ENCODE measurements at regions not wholly inside any gene's neighbourhood (a gene's known extent, or its start where the extent isn't known, plus 50 kb on each side); places are given as distances from the start of the nearest gene placed in this dataset.

DNA sequence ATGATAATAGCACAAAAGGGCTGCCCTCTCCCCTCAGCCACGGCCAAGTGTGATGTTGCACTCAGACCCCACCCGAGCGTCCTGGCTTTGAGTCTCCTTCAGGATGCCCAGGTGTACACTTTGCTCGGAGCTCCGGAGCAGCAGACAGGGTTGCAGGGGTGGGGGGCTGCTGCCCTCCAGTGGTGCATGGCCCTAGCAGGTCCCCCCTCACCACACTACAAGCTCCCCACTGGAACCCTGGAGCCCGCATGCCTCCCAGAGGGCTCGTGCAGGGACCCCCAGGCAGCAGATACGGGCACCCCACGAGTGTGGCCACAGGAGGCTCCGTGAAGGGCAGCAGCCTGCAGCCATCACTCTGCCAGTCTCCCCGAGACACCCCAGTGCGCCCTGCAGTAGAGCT is 69.9 kb upstream of the C14orf180 start:
- DNase-seq = no peak

GRCh38 chr14:104510216-104510615 is 69.3 kb upstream of the C14orf180 start:
- no peak for DNase-seq

DNA sequence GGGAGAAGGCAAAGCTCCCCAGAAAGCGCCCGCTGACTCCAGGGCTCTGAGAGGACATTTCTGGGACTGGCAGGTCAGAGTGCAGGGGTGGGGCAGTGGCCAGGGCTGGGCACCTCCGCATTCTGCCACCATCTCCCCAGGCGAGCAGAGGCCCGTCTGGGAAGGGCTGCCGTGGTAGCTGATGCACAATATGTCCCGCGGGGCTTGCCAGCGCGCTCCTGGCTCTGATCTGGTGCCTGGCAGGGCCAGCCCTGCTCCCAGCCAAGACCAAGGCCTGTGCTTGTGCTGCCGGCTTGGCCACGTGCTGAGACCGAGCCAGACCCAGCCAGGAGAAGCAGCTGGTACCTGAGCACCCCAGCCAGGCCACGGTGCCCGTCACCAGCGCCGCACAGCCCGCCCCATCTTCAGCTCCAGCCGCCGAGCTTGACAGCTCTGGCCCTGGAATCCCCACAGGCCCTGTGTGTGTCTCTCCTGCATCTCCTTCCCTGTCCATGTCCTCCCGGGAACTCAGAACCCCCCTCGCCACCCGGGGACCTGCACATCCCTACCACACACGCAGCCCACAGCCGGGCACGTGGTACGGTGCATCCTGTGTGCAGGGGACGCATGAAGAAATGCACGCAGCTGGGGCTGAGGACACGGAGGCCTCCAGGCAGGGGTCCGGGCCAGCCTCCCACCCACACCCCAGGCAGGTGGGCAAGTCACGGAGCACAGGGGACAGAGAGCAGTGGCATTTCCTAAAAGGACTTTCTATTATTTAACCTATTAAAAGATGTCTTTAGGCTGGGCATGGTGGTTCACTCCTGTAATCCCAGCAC is 68.6 kb upstream of the C14orf180 start:
- no peak for DNase-seq

DNA sequence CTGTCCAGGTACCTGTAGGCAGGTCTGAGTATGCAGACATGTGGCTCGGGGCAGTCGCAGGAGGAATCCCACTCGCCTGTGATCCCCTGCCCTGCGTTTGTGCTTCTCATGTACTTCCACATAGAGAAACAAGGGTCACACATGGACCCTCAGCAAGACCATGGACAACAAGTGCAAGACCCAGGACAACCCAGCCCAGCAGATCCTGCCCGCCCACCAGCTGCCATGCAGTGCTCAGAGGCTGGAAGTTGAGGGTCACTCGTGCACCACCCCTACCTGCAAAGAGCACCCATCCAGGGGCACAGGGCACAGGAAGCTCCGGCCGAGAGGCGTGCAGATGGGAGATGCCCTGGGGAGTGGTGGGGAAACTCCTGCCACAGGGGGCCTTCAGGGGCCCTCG is 67.5 kb upstream of the C14orf180 start:
- DNase-seq = no peak

DNA sequence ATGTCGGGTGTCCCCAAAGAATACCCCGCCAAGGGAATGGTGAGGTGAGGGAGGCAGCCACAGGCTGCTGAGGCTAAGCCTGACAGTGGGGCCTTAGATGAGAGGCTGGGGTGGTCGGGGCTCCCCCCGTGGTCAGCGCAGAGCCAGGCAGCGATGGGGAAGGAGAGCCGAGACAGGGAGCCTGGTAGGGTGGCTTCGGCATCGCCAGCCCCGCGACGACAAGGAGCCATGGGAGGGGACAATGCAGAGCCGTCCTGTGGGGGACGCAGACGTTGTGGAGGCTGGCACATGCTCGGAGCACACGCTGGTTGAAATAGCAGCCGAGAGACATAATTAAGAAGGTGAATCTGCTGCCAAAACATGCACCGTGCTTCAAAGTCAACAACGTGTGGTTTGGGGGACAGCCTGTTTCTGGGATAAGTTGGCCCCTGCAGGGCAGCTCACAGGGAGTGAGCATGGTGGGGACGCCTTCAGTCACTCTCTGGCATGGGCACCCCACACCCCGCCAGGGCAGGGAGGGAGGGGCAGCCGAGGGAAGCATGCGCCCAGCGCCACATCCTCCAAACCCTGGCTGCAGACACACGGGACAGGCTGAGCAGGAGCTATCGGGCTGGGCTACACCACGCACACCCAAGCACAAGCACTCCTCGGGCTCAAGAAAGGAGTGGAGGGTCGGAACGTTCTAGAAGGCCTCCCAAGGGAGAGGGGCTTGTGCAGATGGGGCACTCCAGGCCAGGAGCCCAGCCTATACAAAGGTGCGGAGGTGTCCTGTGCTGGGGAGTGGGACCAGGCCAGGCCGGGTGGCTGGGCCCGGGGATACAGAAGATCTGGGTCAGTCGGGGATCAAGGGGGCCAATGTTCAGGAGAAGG is 66.6 kb upstream of the C14orf180 start:
- no peak for DNase-seq

DNA sequence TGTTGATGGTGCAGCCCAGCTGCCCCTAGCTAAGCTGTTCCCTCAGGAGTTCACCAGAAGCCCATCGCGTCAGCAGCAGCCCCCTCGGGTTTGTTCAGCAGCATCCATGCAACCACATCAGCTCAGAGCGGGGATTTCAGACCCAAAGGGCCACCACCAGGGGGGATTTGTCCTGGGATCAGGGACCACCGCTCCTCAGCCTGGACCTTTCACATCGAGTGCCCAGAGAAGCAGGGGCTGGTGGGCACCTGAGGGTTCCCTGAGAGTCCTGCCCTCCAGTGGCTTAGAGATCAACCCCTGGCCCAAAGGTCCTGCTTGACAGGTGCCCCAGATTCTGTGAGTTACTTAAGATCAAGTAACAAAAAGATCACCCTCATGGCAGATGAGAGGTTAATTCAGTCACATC is 65.9 kb upstream of the C14orf180 start:
- DNase-seq = no peak

DNA sequence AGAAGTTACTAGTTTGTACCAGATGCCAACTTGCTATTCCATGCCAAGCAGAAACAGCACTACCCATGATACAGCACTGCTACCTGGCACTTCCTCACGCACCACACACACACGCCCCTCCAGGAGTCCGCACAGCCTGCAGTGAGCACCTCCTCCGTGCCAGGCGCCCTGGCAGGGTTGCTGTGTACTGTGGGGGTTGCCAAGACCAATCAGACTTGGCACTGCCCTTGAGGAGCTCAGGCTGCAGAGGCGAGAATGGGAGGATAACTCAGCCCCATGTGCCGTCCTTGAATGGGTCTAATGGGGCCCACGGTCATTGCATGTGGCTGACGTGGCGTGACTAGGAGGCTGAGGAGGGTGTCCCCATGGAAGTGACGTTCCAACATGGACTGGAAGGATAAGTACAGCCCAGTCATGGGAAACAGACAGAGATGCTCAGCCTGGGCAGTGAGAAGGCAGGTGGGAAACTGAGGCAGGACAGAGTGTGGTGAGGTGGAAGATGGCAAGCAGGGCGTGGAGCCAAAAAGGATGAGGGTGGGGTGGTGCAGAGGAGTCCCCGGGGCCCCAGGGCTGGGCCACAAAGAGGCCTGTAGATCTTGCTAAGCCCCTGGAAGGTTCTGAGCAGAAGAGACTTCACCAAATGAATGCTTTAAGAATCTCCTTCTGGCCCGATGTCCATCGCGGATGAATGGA is 65.3 kb upstream of the C14orf180 start:
- no peak for DNase-seq

DNA sequence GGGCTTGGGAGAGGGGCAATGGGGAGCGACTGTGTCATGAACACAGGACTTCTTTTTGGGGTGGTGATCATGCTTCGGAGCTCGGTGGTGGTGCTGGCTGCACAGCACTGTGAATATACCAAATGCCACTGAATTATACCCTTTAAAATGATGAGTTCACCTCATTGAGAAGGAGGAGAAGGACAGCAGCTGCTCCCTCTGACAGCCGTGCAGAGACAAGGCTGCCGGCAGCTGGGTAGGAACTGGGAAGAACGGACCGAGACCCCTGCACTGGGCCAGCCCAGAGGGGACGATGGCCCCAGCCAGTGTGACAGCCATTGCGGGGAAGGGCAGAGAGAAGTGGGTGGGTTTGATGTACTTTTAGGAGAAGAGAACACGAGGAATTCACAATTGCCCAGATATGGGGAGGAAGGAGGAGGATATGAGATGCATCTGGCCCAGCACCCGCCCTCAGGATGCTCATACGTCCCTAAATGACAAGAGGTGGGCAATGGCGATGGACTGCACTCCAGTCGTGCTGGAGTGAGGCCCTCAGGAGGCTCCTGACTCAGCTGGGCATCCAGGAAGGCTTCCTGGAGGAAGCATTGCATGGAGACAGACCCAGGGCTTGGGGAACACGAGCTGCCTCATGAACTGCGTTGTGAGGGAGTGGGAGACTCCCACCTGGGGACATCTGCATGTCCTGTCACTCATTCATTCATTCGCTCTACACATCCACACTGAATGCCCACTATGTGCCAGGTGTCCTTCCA is 64.3 kb upstream of the C14orf180 start:
- DNase-seq = no peak

DNA sequence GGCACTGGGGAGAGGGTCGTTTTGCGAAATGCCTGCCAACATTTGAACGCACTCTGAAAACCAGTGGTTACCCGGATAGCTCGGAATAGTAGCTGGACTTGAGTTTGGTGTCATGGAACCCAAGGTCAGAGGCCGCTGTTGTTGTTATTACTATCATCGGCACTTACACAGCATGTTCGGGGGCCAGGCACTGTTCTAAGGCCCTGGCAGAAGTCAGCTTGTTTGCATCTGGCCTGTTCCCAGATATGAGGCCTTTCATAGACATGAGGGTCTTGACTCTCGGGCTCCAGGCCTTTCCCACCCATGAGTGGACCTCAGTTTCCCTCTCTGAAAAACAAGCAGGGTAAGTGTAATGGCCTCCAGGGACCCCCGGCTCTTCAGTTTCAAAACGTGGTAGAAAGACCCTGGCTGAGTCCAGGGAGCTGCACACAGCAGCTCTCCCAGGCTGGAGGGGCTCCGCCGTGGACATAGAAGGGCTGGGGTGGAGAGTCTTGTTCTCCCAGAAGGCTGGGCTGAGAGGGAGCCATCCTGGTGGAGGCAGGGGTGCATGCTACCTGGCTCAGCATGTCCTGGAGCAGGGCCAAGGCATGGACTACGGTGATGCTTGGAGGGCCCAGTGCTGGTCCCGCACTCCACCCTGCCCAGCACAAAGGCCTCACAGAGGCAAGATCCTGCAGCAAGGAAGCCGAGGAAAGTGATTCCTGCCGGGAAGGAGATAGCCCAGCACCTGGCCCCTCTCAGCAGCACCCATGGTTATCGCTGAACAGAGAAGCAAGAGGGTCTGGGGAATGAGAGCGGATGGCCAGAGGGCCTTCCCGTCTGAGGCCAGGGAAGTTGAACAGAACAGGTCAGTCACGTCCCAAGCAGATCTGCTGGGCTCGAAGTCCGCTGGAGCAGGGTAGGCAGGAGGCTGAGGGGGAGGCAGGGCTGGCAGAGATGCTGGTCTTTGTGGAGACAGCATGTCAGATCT is 63.5 kb upstream of the C14orf180 start:
- DNase-seq = no peak

GRCh38 chr14:104516906-104517305 is 62.7 kb upstream of the C14orf180 start:
- no peak for DNase-seq

- no peak for DNase-seq
These were observed 62.1 kb upstream of the C14orf180 start for GRCh38 chr14:104517426-104517825.

DNA sequence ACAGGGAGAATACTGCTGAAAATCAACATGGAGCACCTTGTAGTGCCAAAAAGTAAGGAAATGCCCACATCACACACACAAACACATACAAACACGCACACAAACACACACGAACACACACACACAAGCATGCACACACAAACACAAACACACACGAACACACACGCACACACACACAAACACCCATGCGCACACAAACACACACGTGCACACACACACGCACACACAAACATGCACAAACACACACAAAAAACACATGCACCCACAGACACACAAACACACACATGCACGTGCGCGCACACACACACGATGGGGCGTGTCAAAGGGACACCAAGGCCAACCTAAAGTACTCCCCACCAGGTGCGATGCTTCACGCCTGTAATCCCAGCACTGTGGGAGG is 61.7 kb upstream of the C14orf180 start:
- DNase-seq = no peak

GRCh38 chr14:104518659-104519350 is 60.8 kb upstream of the C14orf180 start:
- DNase-seq = no peak

- DNase-seq = no peak
These were observed 59.8 kb upstream of the C14orf180 start for GRCh38 chr14:104519721-104520120.

DNA sequence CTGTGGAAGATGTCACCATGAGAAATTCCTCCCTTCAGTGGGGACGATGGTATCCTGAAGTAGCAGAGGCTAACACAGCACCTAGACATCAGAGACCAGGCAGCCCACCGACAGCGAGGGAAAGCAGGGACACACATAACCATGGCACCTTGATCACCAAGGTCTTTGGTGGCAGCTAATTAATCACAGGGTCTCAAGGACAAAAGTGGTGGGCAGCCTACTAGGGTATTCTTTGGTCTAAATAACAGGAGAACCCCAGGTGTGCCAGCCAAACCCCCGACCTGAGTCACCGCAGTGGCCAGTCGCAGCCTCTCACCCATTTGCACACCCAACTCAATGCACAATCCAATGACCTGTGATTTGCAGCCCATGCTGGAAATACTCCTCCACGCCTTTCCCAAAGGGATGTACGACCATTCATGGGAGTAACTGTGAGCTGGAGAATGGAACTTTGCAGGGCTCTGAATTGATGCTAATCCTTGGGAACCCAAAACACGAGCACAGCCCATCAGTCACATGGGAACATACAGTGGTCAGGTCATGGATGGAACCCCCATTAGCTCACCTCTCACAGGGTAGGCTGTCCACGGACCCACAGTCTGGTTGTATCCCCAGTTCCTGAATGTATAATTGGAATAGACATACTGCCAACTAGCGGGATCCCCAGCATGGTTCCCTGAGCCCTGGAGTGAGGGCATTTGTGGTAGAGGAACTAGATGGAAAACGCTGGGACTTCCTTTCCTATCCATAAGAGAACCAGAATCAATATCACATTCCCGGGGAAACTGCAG is 58.7 kb upstream of the C14orf180 start:
- no peak for DNase-seq

DNA sequence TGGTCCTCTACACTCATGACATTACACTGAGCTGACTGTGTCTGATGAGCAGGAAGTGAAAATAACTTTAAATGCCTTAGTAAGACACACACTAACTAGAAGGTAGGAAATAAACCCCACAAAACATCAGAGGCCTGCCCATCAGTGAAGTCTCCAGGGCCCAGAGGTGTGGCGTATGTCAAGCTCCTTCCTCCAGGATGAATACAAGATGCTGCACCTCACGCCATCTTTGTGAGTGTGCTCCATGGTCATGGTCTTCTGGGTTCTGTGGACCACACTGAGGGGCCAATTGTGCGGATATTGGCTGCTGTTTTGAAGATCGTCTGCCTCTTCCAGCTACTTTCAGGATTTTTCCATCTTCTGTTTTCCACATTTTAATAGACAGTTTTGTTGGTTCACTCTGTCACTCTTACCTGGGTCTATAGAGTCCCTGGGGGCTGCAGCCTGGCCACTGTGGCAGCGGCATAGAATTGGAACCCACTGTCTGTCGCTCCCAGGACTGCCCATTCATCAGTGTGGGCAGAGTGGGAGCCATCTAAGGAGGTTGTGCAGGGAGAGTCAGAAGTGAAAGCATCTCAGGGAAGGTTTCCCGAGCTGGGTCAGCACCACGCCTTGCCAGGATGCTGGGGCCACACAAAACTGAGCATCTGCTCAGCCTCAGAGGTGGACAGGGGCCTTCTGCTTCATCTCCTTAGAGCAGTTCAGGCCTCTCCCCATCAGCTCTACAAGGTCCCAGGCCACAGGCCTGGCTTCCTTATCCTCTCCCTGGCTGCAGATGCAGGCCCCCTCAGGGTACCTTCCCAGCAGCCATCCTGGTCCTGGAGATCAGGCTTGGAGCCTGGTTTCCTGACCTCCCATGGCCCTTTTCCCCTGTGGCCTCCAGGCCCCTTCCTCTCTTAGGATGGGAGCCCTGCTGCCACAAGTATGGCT is 57.5 kb upstream of the C14orf180 start:
- no peak for DNase-seq

GRCh38 chr14:104522926-104523545 is 56.5 kb upstream of the C14orf180 start:
- no peak for DNase-seq

GRCh38 chr14:104523546-104523935 is 56.0 kb upstream of the C14orf180 start:
- DNase-seq = no peak
